NCI-H128 (cell line): ENCODE measurements at regions not wholly inside any gene's neighbourhood (a gene's known extent, or its start where the extent isn't known, plus 50 kb on each side); places are given as distances from the start of the nearest gene placed in this dataset.

Experiments
- DNase-seq: peaks from one replicate; lab custom pipeline; 2025; ENCODE audit not compliant: unreplicated experiment; lab: John Stamatoyannopoulos, UW

GRCh38 chr2:7951001-7951400 lies 730.9 kb upstream of the ID2 start:
- DNase-seq, result no peak

- no peak for DNase-seq
Observed at GRCh38 chr2:7951490-7951889, 730.4 kb upstream of the ID2 start.

DNA sequence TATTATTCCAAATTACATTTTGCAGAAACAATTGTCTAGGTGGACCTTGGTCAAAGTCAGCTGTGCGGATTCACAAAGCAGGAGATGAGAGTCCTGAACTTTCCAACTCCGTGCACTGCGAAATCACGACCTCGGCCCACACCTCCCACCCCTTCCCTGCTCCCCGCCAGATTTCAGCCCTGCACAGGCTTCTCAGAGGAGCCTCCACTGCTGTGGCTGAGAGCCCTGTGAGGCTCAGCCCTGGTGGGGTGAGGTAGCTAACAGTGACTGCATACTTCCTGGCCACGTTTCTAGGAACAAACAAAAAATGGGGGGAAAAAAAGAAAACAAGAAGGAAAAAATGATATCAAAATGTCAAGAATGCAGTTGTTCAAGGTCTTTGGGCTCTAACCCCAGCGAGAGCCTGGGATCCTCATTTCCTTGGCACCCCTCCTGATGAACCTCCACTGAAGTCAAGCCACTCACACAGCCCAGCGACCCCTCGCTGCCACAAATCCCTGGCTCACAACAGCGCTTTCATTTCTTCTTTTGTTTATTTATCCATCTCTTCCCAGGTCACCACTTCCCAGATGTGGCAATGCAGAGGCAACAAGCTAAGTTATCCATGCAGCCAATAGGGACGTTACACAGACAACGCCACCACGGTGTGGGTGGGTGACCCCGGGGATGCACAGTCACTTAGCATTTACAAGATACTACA lies 729.7 kb upstream of the ID2 start:
- no peak for DNase-seq

DNA sequence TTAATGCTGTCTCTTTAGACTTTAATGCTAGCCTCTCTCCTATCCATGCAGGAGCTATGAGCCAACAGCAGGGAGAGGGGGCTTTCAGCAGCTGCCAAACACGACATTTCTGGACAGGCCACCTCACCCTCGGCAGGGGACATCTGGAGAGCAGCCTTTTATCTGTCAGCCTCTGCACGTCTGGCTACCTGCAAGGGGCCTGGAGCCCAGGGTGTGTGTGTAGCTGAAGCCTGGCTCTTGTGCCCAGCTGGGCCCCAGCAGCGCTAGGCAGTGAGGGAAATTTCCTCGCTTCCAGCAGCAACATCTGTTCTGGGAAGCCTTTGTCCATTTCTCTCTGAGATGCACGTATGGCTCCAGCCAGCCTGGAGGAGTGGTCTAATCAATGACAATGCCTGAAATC lies 728.7 kb upstream of the ID2 start:
- DNase-seq, result no peak

GRCh38 chr2:7954234-7954633 lies 727.6 kb upstream of the ID2 start:
- no peak for DNase-seq

GRCh38 chr2:7956126-7956689 lies 725.6 kb upstream of the ID2 start:
- no peak for DNase-seq

DNA sequence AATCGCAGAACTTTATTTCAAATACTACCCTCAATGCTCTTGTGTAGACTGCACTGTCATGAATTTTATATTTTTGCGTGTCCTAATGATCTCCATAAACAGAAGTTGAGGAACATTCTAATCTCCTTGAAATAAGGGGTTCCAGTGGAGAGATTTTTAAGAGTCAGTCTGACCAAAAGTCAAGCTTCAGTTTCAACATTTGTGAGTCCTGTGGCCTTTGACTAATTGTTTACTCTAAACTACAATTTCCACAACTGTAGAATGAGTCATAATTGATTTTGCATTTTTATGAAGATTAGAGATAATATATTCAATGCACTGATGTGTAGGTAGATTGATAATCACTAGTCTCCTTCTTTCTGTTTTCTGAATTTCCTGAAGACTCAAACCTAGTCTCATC lies 720.3 kb upstream of the ID2 start:
- no peak for DNase-seq

- DNase-seq, result no peak
Observed at GRCh38 chr2:7962161-7962560, 719.7 kb upstream of the ID2 start.

DNA sequence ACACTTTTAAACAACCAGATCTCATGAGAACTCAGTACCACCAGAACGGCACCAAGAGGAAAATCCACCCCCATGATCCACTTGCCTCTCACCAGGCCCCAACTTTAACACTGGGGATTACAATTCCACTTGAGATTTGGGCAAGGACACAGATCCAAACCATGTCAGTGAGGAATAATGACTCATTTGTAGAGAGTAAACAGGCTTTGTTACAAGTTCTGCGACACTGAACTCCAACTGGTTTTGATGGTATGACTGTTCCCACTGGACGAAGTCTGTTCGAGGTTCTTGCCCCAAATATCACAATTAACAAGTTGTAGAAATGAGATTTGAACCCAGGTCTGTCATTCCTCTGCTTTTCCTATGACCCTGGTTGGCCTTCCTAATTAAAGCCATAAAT lies 718.1 kb upstream of the ID2 start:
- no peak for DNase-seq

GRCh38 chr2:7966032-7966431 lies 715.8 kb upstream of the ID2 start:
- no peak for DNase-seq

DNA sequence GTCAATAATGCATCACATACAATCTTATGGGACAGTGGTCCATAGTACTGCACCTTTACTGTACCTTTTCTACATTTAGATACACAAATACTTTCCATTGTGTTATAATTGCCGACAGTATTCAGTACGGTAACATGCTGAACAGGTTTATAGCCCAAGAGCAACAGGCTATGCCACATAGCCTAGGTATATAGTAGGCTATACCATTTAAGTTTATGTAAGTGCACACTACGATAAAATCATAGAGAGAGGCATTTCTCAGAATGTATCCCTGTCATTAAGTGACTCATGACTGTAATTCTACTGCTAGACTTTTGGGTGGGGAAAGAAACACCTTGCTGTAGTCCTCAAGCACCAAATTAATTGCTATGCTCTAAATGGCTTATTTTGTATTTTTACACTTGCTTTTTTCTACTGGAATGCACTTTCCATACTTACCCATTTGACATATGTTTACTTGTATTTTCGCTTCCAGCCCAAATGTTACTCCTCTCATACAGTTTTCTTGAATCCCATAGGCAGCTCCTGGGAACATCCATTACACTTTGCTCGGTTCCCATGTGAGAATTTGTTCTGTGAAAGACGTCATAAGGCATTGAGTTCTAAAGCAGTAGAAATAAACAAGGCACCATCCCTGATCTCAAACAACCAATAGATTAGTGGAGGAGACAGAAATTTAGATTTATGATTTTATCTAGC lies 714.0 kb upstream of the ID2 start:
- no peak for DNase-seq

DNA sequence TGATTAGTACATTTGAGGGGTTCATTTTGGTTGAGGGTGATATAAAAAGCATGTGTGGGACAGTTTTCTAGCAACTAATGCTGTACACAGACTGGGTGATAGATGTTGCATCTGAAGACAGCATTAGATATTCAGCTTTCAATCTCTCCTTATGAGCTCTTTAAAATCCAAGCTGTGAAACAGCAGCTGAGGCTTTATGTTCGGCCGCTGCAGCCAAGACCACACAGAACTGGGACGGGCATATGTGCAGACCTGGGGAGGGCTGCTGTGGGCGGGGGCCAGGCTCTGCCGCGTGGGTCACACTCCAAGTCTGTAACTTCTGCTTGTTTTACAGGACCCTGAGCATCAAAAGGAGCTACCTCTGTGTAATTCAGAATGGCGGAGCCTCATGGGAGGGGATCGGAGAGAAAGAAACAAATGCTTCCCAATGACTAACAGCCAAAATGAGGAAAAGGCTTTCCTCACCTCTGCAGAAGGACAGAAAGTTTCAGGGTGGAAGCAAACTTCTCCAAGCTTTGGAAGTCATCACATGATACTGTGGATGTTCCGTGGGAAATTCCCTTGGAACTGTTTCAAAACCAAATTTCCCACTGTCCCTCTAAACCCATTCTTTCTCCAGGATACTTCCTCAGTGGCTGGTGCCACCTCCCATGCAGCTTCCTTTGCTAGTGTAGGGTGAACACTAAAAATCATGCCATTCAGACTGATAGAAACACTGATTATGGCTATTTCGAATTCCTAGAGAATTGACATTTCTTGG lies 711.9 kb upstream of the ID2 start:
- DNase-seq, result no peak

DNA sequence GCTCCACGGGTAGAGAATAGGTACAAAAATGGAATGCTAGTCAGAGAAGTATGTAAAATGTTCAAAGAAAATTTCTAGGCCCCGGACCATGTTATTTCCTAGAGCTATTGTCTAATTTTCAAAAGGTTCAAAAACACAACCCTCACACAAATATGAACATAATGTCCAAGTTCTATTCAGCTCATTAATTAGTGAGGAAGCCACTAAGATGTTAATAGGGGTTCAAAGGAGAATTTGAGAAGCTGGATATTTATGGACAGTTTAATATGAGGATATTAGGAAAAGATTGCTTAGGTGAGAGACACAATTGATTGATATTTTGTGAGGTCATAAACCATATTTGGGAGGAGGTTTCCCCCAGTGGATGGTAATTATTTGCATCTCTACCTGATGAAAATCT lies 710.6 kb upstream of the ID2 start:
- no peak for DNase-seq

- no peak for DNase-seq
Observed at GRCh38 chr2:7971841-7972240, 710.0 kb upstream of the ID2 start.

DNA sequence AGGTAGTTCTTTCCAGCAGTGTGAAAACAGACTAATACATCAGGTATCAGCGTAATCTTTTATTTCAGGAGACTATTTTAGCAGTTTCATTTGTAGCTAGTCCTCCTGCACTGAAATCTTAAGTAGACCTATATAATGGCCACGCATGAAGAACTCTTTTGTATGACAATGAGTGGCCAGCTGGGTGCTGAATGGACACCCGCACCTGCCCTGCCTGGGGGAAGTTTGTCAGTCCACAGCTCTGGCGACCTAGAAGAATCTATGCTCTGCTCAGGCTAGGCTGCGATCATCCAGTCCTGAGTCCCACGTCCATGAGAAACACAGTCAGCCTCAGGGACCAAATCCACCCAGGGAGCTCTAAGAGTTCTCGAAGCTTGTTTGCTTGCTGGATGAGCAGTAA lies 709.2 kb upstream of the ID2 start:
- DNase-seq, result no peak

DNA sequence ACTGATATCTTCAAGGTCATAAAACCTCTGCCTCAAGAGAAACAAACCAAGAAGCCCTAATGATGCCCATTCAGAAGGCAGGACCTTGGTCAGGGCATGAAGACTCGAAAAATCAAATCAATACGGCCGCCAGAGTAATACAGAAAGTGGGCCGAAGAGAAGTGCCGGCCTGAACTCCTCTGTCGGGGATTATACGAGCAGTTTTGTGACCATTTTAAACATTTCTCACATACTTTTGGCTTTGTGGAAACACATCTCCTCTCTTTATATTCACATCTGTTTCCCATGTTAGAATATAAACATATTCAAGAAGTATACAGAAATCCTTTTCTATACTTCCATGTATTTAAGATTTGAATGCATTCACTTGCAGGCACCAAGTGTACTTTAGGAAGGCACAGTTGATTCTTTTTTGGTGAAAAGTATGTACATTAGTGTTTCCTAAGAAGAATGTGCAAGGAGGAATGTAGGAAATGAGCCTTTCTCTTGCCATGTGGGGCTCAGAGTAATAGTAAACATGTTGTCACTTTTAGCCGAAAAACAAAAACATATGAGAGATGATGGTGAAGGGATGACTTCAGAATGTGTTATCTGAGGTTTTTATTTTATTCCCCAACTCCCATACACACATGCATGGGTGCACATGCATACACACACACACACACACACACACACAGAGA lies 707.9 kb upstream of the ID2 start:
- no peak for DNase-seq

GRCh38 chr2:7974936-7975335 lies 706.9 kb upstream of the ID2 start:
- no peak for DNase-seq

- no peak for DNase-seq
Observed at GRCh38 chr2:7976206-7976605, 705.6 kb upstream of the ID2 start.

- DNase-seq, result no peak
Observed at GRCh38 chr2:7977981-7978380, 703.9 kb upstream of the ID2 start.

GRCh38 chr2:7982054-7982453 lies 699.8 kb upstream of the ID2 start:
- no peak for DNase-seq

- no peak for DNase-seq
Observed at GRCh38 chr2:7983451-7983850, 698.4 kb upstream of the ID2 start.
